Chondrocyte (in vitro differentiated cells): ENCODE measurements at regions not wholly inside any gene's neighbourhood (a gene's known extent, or its start where the extent isn't known, plus 50 kb on each side); places are given as distances from the start of the nearest gene placed in this dataset.

ENCODE experiments used
- DNase-seq: peaks from one replicate; pipeline ENCODE4 v3.0.0; 2021; ENCODE audit warnings: mixed read lengths, low spot score
- H3K27ac Mint-ChIP-seq: one replicate; pipeline ENCODE4 v1.8.0; 2021; ENCODE audit warnings: mild to moderate bottlenecking, moderate library complexity, mixed read lengths; ENCODE audit not compliant: unreplicated experiment
- H3K27me3 Mint-ChIP-seq: 2 replicates; pipeline ENCODE4 v1.8.0; 2021; ENCODE audit warnings: low read depth, mixed read lengths
- H3K36me3 Mint-ChIP-seq: 2 replicates; pipeline ENCODE4 v1.8.0; 2021; ENCODE audit warnings: low read depth, mixed read lengths
- H3K4me1 Mint-ChIP-seq: 2 replicates; pipeline ENCODE4 v1.8.0; 2021; ENCODE audit warnings: low read depth, mild to moderate bottlenecking, mixed read lengths
- H3K4me3 Mint-ChIP-seq: one replicate; pipeline ENCODE4 v1.8.0; 2021; ENCODE audit warnings: mild to moderate bottlenecking, moderate library complexity, mixed read lengths; ENCODE audit not compliant: unreplicated experiment
- H3K9me3 Mint-ChIP-seq: 2 replicates; pipeline ENCODE4 v1.8.0; 2021; ENCODE audit warnings: low read depth, mixed read lengths
- CTCF ChIP-seq: fragments of 200-600 bp; sonication (generic); IDR thresholded peaks from 2 replicates; pipeline ENCODE4 v1.5.0; 2021; ENCODE audit warnings: antibody characterized with exemption, mild to moderate bottlenecking, moderate library complexity

DNA sequence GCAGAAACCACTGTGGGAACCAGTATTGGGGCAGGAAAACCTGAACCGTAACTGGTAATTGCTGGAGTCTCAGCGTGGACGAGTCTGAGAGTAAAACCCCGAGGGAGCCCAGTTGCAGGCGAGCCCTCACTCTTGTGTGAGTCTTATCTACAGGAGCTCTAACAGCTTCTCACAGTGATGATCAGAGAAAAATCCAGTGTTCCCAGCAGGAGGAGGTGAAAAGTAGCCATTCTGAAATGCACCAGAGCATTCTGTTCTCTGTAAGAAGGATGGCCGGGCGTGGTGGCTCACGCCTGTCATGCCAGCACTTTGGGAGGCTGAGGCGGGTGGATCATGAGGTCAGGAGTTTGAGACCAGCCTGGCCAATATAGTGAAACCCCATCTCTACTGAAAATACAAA, 161.2 kb downstream of the COPRS start:
- Mint-ChIP-seq H3K27me3 (no peaks in the 10 kb centered on the region), H3K9me3 (peaks cover 5% of the 10 kb centered on the region), H3K4me1 (peaks cover 63% of the 10 kb centered on the region), H3K36me3 (peaks cover 1% of the 10 kb centered on the region), H3K4me3 (no peak overlapping the region), H3K27ac (peak overlapping the region; percentile 84)
- no peak for DNase-seq
- TF ChIP-seq CTCF = no peak

GRCh38 chr17:31696703-31697325, 162.2 kb downstream of the COPRS start:
- no peak overlapping the region for H3K4me3 Mint-ChIP-seq
- no peak for DNase-seq
- H3K27ac Mint-ChIP-seq = peak overlapping the region; percentile 84
- peaks cover 69% of the 10 kb centered on the region for H3K4me1 Mint-ChIP-seq
- no peak for TF ChIP-seq CTCF
- no peaks in the 10 kb centered on the region for H3K27me3 Mint-ChIP-seq
- peaks cover 5% of the 10 kb centered on the region for H3K9me3 Mint-ChIP-seq
- H3K36me3 Mint-ChIP-seq = peaks cover 1% of the 10 kb centered on the region

- peak; percentile 90 for DNase-seq
- peaks cover 70% of the 10 kb centered on the region for H3K4me1 Mint-ChIP-seq
- H3K27ac Mint-ChIP-seq = peak overlapping the region; percentile 84
- TF ChIP-seq CTCF = peak; percentile 56
- peak overlapping the region; percentile 1 for H3K4me3 Mint-ChIP-seq
- H3K36me3 Mint-ChIP-seq = peaks cover 1% of the 10 kb centered on the region
- no peaks in the 10 kb centered on the region for H3K27me3 Mint-ChIP-seq
- H3K9me3 Mint-ChIP-seq = peaks cover 4% of the 10 kb centered on the region
These were observed 162.9 kb downstream of the COPRS start for GRCh38 chr17:31696184-31696602.

DNA sequence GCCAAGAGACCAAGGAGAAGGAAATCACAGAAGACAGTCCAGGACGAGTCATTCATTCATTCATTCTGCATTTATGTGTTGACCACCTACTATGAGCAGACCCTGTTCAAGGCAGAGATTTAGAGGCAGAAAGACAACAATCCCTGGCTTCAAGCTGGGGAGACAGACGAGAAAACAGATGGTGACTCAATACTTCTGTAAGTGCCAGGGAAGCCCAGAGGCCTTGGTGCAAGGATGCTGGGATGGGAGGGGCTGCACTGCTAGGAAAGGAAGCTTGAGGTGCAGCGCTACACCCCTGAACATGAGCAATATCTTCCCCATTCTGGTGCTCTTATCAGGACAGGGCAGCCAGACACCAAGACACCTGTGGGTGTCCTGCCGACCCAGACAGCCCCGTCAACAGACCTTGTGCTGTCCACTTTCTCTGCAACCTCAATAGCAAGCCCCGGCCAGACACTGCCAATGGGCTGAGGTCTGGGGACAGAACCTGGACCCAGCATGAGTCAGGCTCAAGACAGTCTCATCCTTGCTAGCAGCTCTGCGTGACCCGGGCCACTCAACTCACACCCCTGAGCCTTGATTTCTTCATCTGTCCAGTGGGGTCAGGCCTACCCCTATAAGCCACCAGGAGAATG, 163.5 kb downstream of the COPRS start:
- H3K4me3 Mint-ChIP-seq = no peak overlapping the region
- no peak for TF ChIP-seq CTCF
- peaks cover 65% of the 10 kb centered on the region for H3K4me1 Mint-ChIP-seq
- no peak for DNase-seq
- H3K27ac Mint-ChIP-seq = peak overlapping the region; percentile 84
- H3K9me3 Mint-ChIP-seq = no peaks in the 10 kb centered on the region
- peaks cover 1% of the 10 kb centered on the region for H3K36me3 Mint-ChIP-seq
- H3K27me3 Mint-ChIP-seq = no peaks in the 10 kb centered on the region

GRCh38 chr17:31693433-31694220, 165.4 kb downstream of the COPRS start:
- Mint-ChIP-seq H3K36me3 (no peaks in the 10 kb centered on the region), H3K9me3 (no peaks in the 10 kb centered on the region), H3K4me1 (peaks cover 57% of the 10 kb centered on the region), H3K27ac (no peak overlapping the region), H3K27me3 (no peaks in the 10 kb centered on the region), H3K4me3 (no peak overlapping the region)
- no peak for DNase-seq
- TF ChIP-seq CTCF = no peak
